Psoas muscle (tissue), 7 donors: ENCODE measurements at regions not wholly inside any gene's neighbourhood (a gene's known extent, or its start where the extent isn't known, plus 50 kb on each side); places are given as distances from the start of the nearest gene placed in this dataset.

Experiments used
- ATAC-seq, 4 donors: fragments of 200-7000 bp; cut with Tn5 transposase; one replicate each; pipeline ENCODE4 v1.9.1; 2020; ENCODE audit warnings: moderate library complexity in 3 of 4, mild to moderate bottlenecking in 2 of 4
- DNase-seq, 2 donors: peaks; one replicate each; pipeline ENCODE4 v3.0.0-alpha.2; 2020
- H3K27ac ChIP-seq: fragments of 200-600 bp; one replicate; pipeline ENCODE4 v1.8.0; 2022
- H3K27me3 ChIP-seq, 3 donors: fragments of 200-600 bp in 1 of 3; one replicate each; pipeline versions ENCODE4 v1.6.1 to v1.8.0; 2013 to 2022; ENCODE audit warnings: low read length in 2 of 3, mild to moderate bottlenecking in 2 of 3, moderate library complexity in 1 of 3; ENCODE audit not compliant: insufficient read depth in 3 of 3
- H3K36me3 ChIP-seq, 2 donors: fragments of 200-600 bp in 1 of 2; one replicate each; pipeline versions ENCODE4 v1.6.1 to v1.8.0; 2013 to 2022; ENCODE audit warnings: low read depth in 1 of 2, mild to moderate bottlenecking in 1 of 2, moderate library complexity in 1 of 2; ENCODE audit not compliant: insufficient read depth in 1 of 2
- H3K4me1 ChIP-seq: fragments of 200-600 bp; one replicate; pipeline ENCODE4 v1.8.0; 2022
- H3K4me3 ChIP-seq: fragments of 200-600 bp; one replicate; pipeline ENCODE4 v1.8.0; 2022; ENCODE audit warnings: mild to moderate bottlenecking
- H3K9me3 ChIP-seq: fragments of 200-600 bp; one replicate; pipeline ENCODE4 v1.8.0; 2022
- CTCF ChIP-seq: fragments of 200-600 bp; IDR thresholded peaks from one replicate; pipeline ENCODE4 v1.8.0; 2022; ENCODE audit warnings: antibody characterized with exemption
- WGBS, 3 donors: extraction: QIAGEN DNeasy Blood & Tissue Kit; methylation state at CpG; one replicate each; pipeline versions ENCODE4 v1.1.6 to v1.1.7; 2013; 5-methylcytosine and 5-hydroxymethylcytosine counted together
- intact Hi-C, 2 donors: fragments of 100-400 bp; cut with DNase I; formaldehyde crosslinking; loops; one replicate each; pipeline versions ENCODE4 v1.11.0 to v1.14.2; 2022
- donor health status: healthy with polysubstance abuse.
- donor health status: DM: no; HTN: no; CAD: no; lungs with moderate emphysema.
- donor health status: Bipolar disorder and iron deficiency.
- donor health status: healthy.
- donor health status: DM: yes; HTN: yes; CAD: no.
- donor health status: DM: no; HTN: no; CAD: no.
- donor health status: DM: yes; HTN: yes; CAD: no.

- ATAC-seq = no peak
- no peak for DNase-seq
- 69 to 83% (median 79%) methylated on average over 9 of the region's 9 CpGs for whole genome bisulfite sequencing, 3 donors
- no peak overlapping the region for H3K4me3 ChIP-seq
- H3K36me3 ChIP-seq = no peaks in the 10 kb centered on the region
- no peaks in the 10 kb centered on the region for H3K4me1 ChIP-seq
- H3K27me3 ChIP-seq = peaks cover 0 to 4% (median 0%) of the 10 kb centered on the region in 3 donors
- TF ChIP-seq CTCF = no peak
- intact Hi-C loops = no loop called here
- no peak overlapping the region for H3K27ac ChIP-seq
- no peaks in the 10 kb centered on the region for H3K9me3 ChIP-seq
These were observed 323.2 kb upstream of the THSD7B start for GRCh38 chr2:136441979-136442714.

- Histone ChIP-seq H3K36me3 (no peaks in the 10 kb centered on the region), H3K4me3 (no peak overlapping the region), H3K27ac (no peak overlapping the region), H3K4me1 (no peaks in the 10 kb centered on the region), H3K9me3 (no peaks in the 10 kb centered on the region), H3K27me3 (no peaks in the 10 kb centered on the region)
- intact Hi-C loops = no loop called here
- ATAC-seq (no peak), DNase-seq (no peak)
- WGBS, 3 donors = 36 to 47% (median 40%) methylated on average over 5 of the region's 5 CpGs
- TF ChIP-seq CTCF = no peak
These were observed 321.2 kb upstream of the CXCR4 start for GRCh38 chr2:136439064-136439676.

- Histone ChIP-seq H3K36me3 (no peaks in the 10 kb centered on the region), H3K9me3 (no peaks in the 10 kb centered on the region), H3K4me3 (no peak overlapping the region), H3K27me3 (no peaks in the 10 kb centered on the region), H3K27ac (no peak overlapping the region), H3K4me1 (no peaks in the 10 kb centered on the region)
- no peak for TF ChIP-seq CTCF
- intact Hi-C loops = no loop called here
- WGBS, 3 donors = 83 to 90% (median 86%) methylated on average over 5 of the region's 5 CpGs
- DNase-seq (no peak), ATAC-seq (no peak)
These were observed 319.5 kb upstream of the CXCR4 start for GRCh38 chr2:136437461-136437860.

GRCh38 chr2:136436936-136437335 is 319.0 kb upstream of the CXCR4 start:
- Histone ChIP-seq H3K9me3 (no peaks in the 10 kb centered on the region), H3K36me3 (no peaks in the 10 kb centered on the region), H3K4me3 (no peak overlapping the region), H3K27ac (no peak overlapping the region), H3K4me1 (no peaks in the 10 kb centered on the region), H3K27me3 (no peaks in the 10 kb centered on the region)
- no peak for DNase-seq
- 65 to 72% (median 68%) methylated on average over 5 of the region's 5 CpGs for WGBS, 3 donors
- ATAC-seq = no peak
- intact Hi-C loops = no loop called here
- no peak for TF ChIP-seq CTCF
